HG03159 (cell line): ENCODE measurements at regions not wholly inside any gene's neighbourhood (a gene's known extent, or its start where the extent isn't known, plus 50 kb on each side); places are given as distances from the start of the nearest gene placed in this dataset.
"Not testable (repeated sequence)": the region's sequence is repeated elsewhere in the genome, so short reads cannot be mapped to it uniquely, and the experiment has no call there.

Source experiments
- ATAC-seq: cut with Tn5 transposase; IDR thresholded peaks from one replicate; pipeline ENCODE4 v1.9.1; 2021; ENCODE audit warnings: mild to moderate bottlenecking, moderate library complexity; ENCODE audit not compliant: unreplicated experiment

DNA sequence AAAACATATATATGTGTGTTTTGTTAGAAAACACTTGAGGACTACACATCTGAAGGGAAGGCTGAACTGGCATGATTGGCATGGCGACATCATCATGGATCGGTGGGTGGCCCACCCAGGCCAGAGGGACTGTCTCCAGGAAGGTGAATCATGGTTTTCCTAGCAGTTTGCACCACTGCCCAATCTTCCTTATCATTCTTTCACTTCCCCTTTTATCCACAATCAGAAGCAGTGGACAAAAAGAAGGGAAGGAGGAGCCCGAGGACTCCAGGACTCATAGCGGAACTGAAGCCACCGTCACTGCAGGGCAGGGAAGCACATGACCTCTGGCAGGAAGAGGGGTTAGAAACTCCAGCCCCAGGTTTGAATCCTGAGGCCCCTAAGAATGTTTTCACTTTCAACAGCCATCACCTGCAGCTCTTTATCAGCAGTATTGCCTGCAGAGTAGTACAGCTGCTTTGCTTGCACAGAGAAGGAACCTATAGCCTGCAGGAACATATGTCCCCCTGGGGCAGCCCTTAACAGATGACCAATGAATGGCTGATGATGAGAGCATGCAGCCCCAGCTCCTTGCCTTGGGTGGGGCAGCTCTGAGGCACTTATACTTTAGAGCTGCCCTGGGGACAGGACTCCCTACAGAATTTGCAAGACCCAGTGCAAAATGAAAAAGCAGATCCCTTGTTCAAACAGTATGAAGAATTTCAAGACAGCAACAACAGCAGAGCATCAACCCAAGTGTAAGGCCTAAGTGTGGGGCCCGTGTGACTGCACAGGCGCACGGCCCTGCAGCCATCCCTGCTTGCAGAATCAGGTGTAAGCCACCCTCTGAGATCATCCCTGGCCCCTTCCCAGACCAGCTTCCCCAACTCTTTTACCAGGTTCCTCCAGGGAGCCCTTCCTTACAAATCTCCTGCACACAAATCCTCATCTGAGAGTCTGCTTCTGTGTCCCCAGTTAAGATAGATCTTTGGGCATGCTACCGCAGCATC is 241.8 kb upstream of the IRF2BP2 start:
- no peak for ATAC-seq

DNA sequence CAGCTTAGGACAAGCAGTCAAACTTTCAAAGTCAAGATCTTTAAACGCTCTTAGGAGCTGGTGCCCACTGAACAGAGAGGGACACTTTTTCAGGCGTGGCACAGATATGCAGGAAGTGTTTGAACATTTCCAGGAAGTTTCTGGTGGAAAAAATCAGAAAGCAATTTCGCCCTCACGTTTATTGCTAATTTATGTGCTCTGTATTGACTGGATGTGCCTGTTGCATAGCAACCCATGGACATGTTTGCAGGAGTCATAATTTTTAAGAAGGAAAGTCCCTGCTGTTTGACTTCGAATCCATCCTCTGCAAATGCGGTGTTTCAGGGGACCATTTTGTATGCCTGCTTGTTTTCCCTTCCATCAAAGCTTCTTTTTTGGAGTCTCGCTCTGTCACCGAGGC is 239.9 kb upstream of the IRF2BP2 start:
- ATAC-seq: no peak

DNA sequence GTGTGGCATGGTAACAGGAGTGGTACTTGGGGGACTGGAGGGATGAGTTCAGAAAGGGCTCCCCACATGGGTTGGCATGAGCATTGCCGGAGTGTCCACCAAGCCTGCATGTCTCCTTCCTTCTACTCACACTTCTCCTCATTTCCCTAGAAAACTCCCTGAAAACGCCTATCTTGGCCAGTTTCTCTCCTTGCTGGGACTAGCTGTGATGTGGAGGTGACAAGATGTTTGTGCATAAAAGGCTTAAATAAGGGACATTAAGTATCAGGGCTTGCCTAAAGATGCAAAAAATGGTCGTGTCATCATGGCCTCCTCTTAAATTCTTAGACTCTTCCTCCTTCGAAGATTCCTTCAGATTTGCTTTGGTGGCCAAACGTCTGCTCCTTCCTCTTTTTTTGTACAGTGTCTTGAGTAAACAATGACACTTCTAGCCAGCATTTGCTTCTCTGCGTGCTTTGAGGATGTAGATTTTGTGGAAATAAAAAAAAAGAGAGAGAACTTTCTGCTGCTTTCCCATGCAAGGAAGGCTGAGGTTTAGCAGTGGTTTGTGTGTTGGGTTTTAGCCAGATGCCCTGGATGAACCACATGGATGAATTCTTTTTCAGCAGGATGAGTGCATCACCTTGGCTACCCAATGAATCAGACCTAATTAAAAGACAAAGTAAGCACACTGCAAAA is 239.1 kb upstream of the IRF2BP2 start:
- ATAC-seq: no peak

DNA sequence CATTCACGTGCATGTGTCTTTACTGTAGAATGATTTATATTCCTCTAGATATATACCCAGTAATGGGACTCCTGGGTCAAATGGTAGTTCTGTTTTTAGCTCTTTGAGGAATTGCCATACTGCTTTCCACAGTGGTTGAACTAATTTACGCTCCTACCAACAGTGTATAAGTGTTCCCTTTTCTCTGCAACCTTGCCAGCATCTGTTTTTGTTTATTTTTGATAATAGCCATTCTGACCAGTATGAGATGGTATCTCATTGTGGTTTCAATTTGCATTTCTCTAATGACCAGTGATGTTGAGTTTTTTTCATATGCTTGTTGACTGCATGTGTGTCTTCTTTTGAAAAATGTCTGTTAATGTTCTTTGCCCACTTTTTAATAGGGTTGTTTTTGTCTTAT is 236.8 kb upstream of the IRF2BP2 start:
- ATAC-seq: not testable (repeated sequence)

DNA sequence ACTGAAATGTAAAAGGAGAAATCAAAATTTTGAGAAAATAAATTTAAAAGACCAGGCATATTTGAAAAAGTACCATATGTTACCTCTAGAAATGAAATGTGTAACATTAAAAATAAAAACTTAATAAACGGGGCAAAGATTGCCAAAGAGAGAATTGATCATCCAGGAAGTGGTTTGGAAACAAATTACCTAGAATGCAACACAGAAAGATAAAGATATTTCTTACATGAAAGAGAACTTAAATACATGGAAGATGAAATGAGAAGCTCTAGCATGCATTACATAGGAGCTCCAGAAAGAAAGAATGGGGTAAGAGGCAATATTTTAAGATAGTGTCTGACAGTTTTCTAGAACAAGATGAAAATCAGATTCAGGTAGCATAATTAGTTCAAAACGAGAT is 235.9 kb upstream of the IRF2BP2 start:
- no peak for ATAC-seq

DNA sequence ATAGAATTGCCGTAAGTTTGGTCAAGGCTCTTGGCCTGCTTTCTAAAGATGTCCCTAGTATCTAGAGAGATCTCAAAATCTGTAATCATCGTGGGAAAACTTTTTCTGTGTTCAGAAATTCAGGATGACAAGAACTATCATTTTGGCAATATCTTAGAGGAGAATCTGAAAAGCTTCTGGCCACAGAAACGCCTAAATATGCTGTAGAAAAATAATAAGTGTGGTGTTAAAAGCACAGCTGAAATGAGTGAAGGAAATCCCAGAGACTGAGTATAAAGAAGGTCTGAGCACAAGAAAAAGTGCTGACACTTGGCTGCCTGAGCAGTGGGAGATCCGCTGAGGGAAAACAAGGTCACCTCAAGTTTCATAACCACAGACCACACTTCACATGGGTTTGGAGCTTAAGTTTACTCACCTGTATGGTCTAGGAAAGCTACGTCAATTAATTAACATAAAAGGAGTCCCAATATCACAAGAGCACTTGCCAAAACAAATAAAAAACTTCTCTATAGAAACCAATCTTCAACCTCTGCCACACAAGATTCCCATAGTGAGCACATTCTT is 235.2 kb upstream of the IRF2BP2 start:
- no peak for ATAC-seq

DNA sequence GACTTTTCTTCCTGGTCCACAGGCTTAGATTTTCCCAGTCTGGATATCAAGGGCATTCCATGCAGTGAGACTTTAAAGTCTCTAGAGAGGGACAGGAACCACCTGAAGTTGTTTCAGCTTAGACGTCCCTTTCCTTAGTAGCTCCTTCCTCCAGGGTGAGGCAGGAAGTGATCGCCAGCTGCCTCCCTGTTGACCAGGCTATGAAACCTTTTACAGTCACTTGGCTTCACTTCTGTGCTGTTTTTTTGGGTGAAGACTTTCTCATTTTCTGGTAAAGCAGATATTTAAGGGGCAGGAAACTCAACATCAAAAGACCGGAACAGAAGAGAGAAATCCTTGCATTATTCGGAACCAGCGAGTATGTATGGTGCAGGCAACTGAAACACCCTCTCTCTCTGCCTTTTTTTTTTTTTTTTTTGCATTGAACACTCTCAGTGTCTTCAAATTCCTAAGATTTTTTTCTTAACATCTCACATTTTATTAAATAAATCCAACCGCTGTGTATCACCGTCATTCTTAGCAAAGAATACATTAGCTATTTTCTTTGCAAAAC is 234.6 kb upstream of the IRF2BP2 start:
- no peak for ATAC-seq

DNA sequence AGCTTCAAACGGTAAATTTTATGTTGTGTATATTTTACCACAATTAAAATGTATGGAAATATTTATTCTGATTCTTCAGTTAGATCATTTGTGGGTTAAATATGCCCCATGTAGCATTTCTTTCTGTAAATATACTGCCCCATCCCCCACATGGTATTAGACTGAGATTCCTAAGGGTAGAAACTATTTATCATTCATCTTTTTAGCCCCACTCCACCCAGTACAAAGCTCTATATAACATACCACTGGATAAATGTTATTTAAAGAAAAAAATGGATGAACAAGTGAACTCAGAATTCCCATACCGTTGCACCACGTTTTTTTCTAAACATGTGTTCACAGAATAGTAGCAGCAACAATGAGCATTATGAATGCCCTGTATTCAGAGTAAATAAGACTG is 234.0 kb upstream of the IRF2BP2 start:
- ATAC-seq: no peak

DNA sequence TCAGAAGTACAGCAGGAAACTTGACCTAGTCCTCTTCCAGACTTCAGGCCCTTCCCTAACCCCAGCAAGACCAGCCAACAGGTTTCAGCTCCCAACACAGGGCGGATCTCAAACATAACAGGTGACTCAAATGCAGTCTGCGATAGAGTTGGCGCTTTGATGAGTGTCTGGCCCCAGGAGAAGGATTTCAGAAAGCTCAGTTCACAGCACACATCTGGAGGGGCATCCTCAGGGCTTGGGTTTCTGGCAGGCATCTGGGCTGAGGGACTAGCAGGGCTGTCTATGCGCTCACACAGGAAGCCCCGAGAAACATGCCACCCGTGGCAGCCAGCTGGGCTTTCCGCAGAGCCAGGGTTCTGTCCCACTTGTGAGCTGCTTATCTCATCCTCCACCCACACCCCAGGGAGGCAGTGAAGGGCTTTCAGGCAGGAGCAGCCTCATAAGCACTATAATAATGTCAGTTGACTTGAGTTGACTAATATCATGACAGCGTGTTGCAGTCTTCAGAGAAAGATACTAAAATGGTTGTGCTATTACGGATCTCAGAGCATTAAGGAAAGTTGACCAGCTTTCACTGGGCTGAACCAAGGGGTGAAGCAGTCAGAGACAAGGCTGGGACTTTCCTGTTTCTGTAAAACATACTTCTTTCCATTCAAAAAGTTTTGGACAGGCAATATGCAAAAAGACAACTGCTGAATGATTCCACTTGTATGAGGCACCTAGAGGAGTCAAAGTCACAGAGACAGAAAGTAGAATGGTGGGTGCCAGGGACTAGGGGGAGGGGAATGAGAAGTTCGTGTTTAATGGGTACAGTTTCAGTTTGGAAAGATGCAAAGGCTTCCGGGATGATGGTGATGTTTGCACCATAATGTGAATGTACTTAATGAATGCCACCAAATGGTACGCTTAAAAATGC is 233.0 kb upstream of the IRF2BP2 start:
- peak; percentile 69 for ATAC-seq

DNA sequence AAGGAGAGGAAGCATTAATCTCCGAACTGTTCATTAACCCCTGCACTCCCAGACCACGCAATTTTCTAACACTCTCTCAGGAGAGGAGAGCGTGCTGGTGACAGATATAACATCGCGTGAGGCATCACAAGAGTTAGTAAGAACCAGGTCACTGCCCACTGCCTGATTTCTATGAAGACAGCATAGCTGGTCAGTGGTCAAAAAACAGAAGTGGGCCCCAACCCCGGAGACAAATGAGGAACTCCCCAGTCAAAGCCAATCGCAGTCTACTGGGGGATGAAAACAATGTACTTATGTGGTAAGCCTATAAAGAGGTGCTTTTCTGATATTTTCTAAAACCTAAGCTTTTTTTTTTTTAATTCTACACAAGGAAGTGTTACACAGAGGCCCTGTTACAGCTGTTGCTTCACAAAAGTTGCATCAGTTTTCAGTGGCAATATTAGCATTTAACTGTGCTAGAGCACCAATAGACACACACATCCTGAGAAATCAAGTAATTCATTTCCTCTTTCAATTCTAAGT is 231.8 kb upstream of the IRF2BP2 start:
- ATAC-seq: no peak

DNA sequence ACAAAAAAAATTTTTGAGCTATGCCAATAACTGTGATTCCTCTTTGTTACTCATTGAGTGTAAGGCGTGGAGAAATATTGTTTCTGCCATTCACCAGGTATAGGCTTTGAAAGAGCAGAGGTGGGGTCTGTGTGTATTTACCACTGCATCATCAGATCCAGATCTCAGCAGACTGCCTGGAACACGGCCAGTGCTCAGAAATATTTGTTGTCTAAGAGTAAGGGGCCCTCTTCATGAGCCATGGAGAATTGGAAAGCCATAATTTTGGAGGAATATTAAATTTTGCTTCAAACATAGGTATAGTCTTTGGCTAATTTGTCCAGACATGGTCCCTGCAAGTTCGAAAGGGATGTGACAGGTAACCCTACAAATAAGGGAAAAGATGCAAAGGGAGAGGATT is 231.3 kb upstream of the IRF2BP2 start:
- ATAC-seq: no peak

DNA sequence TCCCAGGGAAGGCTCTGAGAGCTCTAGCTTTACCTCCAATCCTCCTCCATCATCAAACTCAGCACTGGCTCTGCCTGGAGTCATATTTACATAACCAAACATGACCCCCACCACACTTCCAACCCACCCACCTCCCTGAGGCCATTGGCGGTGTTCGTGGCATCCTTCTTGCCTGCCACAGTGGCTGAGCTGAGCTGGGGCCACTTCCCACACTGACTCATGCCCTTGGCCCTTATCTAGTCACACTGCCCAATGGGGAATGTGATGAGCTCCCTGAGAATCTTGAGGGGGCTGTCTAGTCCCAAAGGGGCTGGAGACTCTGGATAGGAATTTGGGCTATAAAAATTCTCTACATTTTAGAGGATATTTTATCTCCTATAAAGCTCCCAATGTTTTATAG is 230.9 kb upstream of the IRF2BP2 start:
- no peak for ATAC-seq

DNA sequence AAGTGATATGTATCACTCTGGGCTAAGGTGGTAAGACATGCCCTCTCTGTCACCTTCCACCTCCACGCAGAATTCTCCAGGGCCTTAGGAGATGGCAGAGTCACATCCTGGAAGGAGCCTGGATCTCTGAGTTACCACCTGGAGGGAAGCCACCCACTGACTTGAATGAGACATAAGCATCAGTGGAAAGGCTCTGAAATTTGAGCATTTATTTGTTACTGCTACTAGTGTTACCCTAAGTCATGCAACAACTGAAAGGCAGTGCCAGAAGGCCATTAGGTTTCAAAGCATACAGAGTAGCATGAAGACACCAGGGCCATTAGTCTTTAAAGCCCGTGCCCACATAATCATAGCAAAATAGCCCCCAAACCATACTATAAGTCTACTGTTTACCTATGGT is 230.3 kb upstream of the IRF2BP2 start:
- ATAC-seq: no peak

DNA sequence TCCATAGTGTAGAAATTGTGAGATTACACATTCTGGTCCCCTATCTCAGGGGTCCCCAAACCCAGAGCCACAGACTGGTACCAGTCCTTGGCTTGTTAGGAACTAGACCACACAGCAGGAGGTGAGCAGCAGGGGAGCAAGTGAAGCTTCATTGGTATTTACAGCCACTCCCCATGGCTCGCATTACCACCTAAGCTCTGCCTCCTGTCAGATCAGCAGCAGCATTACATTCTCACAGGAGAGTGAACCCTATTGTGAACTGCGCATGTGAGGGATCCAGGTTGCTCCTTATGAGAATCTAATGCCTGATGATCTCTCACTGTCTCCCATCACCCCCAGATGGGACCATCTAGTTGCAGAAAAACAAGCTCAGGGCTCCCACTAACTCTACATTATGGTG is 229.7 kb upstream of the IRF2BP2 start:
- ATAC-seq: no peak

DNA sequence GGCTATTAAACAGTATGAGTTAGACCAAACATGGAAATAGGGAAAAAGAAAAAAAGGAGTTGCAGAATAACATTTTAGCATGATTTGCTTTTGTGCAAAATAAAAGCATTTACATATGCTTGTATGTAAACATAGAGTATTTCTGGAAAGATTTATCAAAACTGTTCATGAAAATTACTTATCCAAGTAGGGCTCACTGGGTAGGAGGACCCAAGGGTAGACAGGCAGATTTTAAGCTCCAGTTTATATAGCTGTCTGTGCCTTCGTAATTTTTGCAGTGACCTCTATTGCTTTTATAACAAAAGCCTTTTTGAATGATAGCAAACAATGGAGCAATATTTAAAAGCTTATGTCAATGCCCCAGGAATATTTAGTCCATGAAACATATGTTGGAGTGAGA is 228.8 kb upstream of the IRF2BP2 start:
- ATAC-seq: no peak

DNA sequence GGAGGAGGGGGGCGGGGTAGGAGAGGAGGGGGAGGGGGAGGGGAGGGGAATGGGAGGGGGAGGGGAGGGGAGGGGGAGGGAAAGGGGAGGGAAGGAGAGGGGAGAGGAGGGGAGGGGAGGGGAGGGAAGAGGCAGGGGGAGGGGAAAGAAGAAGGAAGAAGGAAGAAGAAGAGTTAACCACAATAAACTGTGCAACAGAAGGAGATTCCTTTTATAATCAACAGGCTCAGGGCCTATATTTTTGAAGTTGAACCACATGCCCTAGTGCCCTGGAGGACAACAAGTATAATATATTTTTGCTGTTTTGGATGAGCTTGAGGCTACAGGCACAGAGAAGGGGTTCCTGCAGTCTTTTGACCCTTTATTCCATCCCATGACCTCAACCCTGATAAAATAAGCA is 228.2 kb upstream of the IRF2BP2 start:
- ATAC-seq: no peak

DNA sequence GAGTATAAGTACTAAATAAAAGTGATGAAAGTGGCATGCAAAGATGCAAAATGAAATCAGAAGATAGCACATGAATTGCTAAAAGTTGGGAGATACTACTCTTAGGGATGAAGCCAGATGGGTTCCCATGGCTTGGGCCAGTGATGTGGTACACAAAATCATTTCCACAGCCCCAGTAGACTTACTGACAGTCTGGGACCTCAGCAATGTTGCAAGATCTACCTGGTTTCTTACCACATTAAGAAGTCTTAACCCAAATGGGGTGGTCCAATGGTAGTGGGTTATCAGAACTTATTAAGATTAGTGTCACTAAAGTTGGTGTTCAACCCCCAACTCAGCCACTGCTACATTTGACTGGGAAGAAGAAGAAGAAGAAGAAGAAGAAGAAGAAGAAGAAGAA is 227.7 kb upstream of the IRF2BP2 start:
- no peak for ATAC-seq

DNA sequence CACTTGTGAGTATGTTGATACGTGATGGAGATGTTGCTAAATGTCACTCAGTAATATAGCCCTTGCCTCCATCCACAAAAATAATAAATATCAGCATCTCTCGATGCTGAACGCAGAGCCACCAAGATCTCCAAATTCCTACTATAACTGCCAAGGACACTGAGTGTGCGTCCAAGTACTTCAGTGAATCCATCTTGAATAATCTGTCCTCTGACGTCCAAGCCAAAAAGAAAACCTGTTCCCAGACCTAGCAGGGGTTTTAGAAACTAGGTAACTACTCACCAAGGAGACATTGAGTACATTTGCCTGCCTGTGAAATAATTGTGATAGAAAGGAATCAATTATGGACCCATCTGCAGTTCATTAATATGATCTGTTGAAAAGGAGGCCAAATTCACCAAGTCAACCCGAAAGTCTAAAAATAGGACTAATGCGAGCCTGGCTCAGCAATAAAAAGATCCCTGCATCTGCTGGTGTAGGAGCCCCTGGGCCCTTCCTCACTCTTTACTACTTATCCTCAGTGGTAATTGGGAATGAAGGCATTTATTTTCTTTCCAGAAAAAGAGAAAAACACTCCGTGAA is 226.9 kb upstream of the IRF2BP2 start:
- ATAC-seq: no peak

DNA sequence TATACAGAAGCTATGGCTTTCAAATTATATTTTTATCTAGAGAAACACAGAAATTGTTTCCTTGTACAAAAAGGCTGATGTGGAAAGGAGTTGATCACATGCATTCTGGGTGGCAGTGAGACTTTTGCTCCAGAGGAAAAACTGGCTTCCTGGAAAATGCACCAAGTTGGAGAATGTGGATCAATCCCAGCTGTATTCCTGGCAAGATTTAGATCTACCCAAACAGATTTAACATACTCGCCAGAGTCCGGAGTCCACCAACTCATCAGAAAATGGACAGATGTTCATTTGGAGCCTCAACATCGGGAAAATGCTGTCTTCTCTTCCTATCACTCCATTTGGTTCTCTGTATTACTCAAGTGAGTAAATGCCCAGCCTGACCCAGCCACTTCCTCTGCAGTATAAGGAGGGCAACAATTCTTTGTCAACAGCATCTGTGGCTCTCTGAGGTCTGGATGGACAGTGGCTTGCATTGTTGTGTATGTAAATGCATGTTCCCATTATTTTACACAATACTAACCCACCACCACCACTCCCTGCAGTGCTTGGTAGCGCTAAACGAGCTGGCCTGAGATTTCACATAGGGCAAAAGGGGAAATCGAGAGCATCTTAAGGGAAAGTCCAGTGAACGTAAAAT is 226.2 kb upstream of the IRF2BP2 start:
- no peak for ATAC-seq

DNA sequence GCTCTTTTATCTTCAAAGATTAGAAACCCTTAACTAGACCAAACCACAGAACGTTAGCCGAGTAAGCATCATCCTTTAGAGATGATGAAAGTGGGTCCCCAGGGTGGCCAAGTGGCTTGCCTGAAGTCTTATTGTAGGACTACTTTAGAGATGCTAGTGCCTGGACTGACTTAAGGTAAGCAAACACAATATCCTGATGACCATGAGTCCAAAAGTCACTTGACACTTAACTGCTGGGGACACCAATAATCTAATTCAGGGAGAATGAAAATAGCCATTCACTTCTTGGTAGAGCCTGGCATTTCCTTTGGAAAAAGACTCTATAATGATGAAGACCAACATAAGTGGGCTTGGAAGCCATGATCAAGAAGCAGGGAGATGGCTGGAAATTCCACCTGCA is 225.3 kb upstream of the IRF2BP2 start:
- no peak for ATAC-seq
